NCI-H2196 (cell line): ENCODE measurements at regions not wholly inside any gene's neighbourhood (a gene's known extent, or its start where the extent isn't known, plus 50 kb on each side); places are given as distances from the start of the nearest gene placed in this dataset.
A peak's percentile ranks its signal among the peaks of the same experiment; 100 is the strongest.
"Not testable (repeated sequence)": the region's sequence is repeated elsewhere in the genome, so short reads cannot be mapped to it uniquely, and the experiment has no call there.

Experiments
- DNase-seq: peaks from one replicate; lab custom pipeline; 2025; ENCODE audit not compliant: unreplicated experiment; lab: John Stamatoyannopoulos, UW

GRCh38 chr11:116065191-116065895, 561.1 kb upstream of the CADM1 start:
- no peak for DNase-seq

GRCh38 chr11:116062490-116063171, 558.4 kb upstream of the CADM1 start:
- DNase-seq, result peak; percentile 78

- peak; percentile 51 for DNase-seq
Measured at GRCh38 chr11:116062129-116062489, 557.9 kb upstream of the CADM1 start.

DNA sequence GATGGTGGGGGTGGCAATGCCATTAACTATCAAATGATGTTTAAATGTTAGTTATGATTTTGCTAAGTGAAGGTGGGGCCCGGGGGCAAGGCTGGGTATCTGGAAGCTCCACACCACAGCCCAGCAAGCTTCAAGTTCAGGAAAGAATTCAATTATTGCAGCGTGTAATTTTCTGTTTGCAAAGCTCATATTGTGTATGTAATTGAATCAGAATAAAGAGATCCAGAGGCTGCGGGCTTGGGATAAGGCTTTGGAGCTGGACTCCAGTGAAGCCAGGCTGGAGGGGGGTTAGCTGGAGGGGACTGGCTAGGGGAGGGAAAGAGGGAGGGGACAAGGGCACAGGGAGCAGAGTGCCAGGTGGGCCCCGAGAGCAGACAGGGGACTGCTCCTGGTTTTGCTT, 557.1 kb upstream of the CADM1 start:
- DNase-seq, result no peak

DNA sequence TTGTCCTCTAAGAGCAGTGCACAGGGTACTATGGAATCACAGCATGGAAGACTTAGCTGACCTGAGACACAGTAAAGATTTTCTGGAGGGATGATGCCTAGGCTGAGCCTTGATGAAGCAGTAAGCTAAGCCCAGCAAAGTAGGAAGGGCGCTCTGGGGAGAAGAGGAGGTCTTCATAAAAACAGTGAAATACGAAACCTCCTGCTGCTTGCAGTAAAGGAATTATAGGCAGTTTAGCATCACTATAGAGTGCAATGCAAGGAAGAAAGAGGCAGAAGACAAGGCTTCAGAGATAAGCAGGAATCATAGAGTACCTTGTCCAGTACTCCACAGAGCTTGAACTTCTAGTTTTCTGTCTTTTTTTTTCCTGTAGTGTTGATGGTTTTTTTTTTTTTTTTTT, 555.7 kb upstream of the CADM1 start:
- DNase-seq, result no peak

DNA sequence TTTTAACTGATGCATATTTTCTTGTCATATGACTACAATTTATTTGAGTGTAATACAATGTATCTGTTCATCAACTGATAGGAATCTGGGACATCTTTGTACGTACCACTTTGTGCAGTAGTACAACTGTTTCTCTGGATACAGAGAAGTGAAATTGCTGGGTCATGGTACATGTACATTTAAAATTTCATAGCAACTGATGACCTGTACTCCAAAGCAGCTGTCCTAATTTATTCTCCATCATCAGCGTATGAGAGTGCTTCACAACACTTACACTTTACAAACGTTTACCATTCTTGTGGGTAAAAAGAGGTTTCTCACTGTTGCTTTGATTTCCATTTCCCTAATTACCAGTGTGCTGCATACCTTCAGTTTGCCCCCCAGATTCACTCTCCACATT, 552.8 kb upstream of the CADM1 start:
- no peak for DNase-seq

GRCh38 chr11:116055064-116055463, 550.8 kb upstream of the CADM1 start:
- DNase-seq, result no peak

DNA sequence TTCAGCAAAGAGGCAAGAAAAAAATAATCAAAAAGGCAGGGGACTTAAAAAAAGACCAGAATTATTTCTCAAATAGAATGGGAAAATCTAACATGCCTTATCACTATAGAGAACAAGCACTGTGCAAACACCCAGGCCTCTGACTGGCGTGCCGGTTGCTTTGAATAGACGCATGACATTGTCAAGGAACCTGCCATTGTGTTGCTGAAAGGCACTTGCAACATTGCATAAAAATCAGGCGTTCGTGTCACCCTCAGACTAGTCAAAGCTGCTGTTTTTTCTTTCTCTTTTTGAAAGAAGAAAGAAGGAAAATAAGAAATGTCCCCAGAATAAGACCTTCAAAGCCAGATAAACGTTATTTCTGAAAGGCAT, 549.3 kb upstream of the CADM1 start:
- no peak for DNase-seq

- no peak for DNase-seq
Measured at GRCh38 chr11:116052603-116053547, 548.7 kb upstream of the CADM1 start.

GRCh38 chr11:116051494-116051893, 547.3 kb upstream of the CADM1 start:
- DNase-seq, result no peak

DNA sequence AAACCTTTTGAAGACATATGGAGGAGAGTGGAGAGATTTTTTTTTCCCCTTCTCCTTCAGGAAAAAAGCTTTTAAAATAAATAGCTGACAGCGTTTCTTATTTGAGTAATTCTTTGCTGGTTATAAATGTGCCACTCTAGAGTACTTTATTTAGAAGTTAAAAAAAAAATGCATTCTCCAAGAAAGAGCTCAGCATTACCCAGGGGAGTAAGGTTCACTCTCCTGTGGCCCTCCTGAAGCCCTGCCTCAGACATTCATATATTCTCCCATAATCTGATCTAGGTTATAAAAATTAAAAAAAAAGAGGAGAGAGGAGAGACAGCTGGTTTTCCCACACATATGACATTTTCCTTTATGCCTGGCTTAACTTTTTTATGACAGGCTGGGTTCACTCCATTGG, 545.2 kb upstream of the CADM1 start:
- DNase-seq, result no peak

- no peak for DNase-seq
Measured at GRCh38 chr11:116046127-116046526, 541.9 kb upstream of the CADM1 start.

GRCh38 chr11:116044941-116045340, 540.7 kb upstream of the CADM1 start:
- DNase-seq, result no peak

- no peak for DNase-seq
Measured at GRCh38 chr11:116044520-116044919, 540.3 kb upstream of the CADM1 start.

DNA sequence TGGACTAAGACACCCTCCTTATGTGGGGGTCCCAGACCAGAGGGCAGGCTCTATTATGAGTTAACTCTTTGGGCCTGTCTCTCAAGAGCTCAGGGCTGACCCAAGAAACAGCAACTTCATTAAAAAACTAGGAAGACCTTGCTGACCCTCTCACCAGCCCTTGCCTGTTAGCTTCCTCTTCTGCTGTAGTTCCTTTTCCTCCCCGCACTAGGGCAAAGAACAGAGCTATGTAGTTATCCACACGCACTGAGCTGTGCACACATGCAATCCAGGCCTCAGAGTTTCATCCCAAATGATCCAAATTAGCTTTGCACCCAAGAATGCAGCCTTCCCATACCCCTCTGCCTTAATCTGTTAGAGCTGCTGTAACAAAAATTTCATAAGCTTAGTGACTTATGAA, 539.6 kb upstream of the CADM1 start:
- DNase-seq, result no peak

DNA sequence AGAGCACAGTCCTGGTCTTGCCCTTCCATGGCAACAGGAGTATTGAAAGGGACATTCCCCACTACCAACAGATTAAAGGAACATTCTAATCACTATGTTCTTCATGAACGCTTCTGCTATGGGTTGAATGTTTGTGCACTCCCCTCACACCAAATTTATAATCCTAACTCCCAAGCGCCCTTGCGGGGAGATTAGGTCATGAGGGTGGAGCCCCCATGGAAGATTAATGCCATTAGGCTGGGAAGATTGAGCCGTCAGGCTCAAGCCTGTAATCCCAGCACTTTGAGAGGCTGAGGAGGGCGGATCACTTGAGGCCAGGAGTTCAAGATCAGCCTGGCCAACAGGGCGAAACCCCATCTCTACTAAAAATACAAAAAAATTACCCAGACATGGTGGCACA, 538.8 kb upstream of the CADM1 start:
- not testable (repeated sequence) for DNase-seq

DNA sequence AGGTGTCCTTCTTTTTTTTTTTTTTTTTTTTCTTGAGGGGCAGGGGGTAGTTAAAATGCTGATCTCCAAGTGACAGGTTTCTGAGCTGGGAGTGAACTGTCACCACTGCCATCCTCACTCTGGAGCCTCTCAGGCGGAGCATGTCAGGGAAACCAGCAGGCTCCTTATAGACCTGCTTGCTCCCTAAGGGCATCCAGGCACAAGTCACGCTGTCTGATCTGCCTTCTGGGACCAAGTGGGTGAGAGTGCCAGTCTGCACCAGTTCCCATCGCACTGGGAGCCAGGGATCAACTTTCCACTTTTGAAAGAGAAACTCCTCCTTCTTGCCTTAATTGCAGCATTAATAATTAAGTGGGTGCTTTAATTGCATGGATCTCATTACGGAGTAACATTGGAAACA, 537.9 kb upstream of the CADM1 start:
- DNase-seq, result no peak

GRCh38 chr11:116037861-116038260, 533.6 kb upstream of the CADM1 start:
- DNase-seq, result no peak

DNA sequence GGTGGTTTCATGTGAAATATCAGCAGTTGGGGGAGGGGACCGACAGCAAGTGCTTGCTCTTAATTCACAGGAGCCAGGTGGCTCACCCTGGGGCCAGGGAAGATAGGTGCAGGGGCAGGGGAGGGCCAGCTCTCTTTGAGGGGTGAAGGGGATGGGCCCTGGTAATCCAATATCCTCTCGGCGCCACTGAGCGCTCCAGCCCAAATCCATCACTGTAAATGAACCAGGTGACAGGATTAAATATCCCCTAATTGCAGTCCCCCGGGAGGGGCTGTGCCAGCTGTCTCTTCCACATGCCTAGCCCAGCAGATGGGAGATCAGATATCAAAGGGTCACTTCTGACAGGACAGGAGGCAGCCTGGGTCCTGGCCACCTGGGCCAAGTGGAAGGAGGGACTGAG, 531.8 kb upstream of the CADM1 start:
- peak; percentile 84 for DNase-seq

DNA sequence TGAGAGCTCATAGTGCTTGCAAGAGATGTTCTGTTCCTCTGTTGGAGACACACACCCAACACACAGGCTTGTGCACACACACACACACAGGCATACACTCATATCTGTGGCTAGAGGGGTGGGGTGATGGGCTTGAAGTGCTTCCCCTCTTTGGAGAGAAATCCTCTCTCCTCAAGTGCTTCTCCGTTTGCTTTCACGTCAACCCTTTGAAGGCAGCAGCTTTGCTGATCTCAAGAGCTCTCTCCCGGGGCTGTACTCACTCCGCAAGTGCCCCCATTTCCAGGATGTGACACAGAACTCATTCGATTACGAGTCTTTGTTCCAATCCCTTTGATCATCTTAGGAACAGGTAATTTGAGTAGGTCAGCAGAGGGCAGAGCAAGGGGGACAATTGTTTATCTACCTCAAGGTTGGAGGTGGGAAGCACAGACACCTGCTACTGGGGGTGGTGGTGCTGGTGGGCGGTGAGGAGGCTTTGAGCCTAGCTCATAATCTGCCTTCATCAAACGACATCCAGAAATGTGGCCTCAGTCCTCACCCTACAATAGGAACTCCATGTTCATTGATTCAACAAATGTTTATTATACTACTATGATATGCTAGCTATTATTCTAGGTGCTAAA, 529.8 kb upstream of the CADM1 start:
- peak; percentile 85 for DNase-seq

- no peak for DNase-seq
Measured at GRCh38 chr11:116030697-116031331, 526.6 kb upstream of the CADM1 start.
